GM21825 (cell line): ENCODE measurements at regions not wholly inside any gene's neighbourhood (a gene's known extent, or its start where the extent isn't known, plus 50 kb on each side); places are given as distances from the start of the nearest gene placed in this dataset.

Experiments used
- ATAC-seq: cut with Tn5 transposase; IDR thresholded peaks from one replicate; pipeline ENCODE4 v1.9.1; 2021; ENCODE audit warnings: mild to moderate bottlenecking, moderate library complexity; ENCODE audit not compliant: unreplicated experiment

GRCh38 chr5:175246889-175247520 is 197.0 kb downstream of the DRD1 start:
- no peak for ATAC-seq

- ATAC-seq = no peak
These were observed 197.6 kb downstream of the DRD1 start for GRCh38 chr5:175246242-175246888.

- ATAC-seq = no peak
These were observed 200.5 kb downstream of the DRD1 start for GRCh38 chr5:175243441-175243840.

DNA sequence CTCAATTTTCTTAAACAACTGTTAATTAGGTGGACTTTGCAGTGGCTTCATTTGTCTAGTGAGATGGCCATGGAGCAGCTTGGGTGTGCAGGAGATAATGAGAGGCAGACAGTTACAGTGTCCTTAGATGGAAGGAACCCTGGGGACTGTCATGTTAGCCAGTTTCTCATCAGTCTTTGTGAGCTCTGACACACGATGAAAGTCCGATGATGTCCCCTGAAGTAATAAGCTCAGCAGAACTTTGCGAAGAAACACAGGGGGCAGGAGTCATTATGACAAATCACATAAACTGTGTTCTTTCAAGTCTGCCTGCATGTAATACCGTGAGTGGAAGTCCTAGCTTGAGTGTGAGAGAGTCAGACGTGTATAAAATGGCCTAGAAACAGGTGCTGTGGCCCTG is 201.8 kb downstream of the DRD1 start:
- no peak for ATAC-seq

- no peak for ATAC-seq
These were observed 205.7 kb downstream of the DRD1 start for GRCh38 chr5:175238326-175238725.

DNA sequence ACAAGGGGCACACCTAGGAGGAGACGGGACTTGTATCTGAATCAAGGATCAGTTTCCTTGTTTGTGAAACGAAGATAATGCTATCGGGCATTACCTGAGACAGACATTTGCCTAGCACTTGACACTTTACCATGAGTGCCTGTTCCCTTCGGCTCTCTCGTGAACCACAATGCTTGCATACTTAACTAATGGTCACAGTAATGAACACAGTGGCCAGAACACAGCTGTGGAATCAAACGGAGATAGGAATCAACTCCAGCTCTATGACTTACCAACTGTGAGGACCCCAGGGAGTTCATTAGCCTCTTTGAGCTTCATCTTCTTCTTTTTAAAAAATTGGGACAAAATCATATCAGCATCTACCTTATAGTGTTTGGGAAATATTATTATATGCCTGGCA is 207.8 kb downstream of the DRD1 start:
- no peak for ATAC-seq

GRCh38 chr5:175235251-175235960 is 208.6 kb downstream of the DRD1 start:
- ATAC-seq = no peak

GRCh38 chr5:175230299-175230698 is 213.7 kb downstream of the DRD1 start:
- ATAC-seq = no peak

GRCh38 chr5:175226506-175226905 is 217.5 kb downstream of the DRD1 start:
- no peak for ATAC-seq

DNA sequence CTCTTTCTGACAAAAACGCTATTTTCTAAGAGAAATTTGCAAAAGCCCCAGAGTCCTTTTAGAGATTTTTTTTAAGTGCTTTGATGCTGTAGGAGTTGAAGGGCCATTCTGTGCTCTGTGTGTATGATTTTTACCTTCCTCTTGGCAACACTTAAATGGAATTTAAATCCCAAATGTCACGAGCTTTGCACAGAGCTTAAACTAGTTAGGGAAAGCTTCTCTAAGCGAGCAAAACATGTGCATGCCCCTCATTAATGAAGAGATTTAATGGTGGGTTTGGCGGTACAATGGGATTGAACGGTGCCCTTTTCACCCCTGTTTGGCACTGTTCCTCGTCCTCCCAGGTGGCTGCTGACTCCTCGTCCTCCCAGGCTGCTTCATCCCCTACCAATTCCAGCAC is 220.7 kb downstream of the DRD1 start:
- ATAC-seq = no peak

- ATAC-seq = no peak
These were observed 221.4 kb downstream of the DRD1 start for GRCh38 chr5:175222621-175223020.

GRCh38 chr5:175220549-175220948 is 223.4 kb downstream of the DRD1 start:
- ATAC-seq = no peak

DNA sequence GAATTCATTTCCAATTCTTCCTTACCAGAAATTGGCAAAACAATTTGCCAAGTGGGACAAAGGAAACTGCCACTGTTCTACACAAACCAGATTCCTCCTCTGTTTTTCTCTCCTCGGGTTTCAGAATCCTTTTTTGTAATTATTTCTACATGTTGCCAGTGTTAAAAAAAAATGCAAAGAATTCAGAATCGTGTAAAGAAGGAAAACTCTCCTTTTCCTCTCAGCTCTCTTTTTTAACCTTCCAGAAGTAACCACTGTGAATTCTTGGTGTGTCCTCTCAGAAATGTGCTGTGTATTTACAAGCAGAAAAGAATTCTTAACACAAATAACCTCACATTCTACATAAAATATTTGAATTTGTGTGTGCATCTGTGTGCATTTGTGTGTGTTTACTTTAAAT is 224.6 kb downstream of the DRD1 start:
- ATAC-seq = no peak

GRCh38 chr5:175216991-175217390 is 227.0 kb downstream of the DRD1 start:
- ATAC-seq = no peak

- no peak for ATAC-seq
These were observed 228.1 kb downstream of the DRD1 start for GRCh38 chr5:175215906-175216305.

GRCh38 chr5:175214152-175214551 is 229.8 kb downstream of the DRD1 start:
- ATAC-seq = no peak

GRCh38 chr5:175211956-175212756 is 231.8 kb downstream of the DRD1 start:
- ATAC-seq = no peak

DNA sequence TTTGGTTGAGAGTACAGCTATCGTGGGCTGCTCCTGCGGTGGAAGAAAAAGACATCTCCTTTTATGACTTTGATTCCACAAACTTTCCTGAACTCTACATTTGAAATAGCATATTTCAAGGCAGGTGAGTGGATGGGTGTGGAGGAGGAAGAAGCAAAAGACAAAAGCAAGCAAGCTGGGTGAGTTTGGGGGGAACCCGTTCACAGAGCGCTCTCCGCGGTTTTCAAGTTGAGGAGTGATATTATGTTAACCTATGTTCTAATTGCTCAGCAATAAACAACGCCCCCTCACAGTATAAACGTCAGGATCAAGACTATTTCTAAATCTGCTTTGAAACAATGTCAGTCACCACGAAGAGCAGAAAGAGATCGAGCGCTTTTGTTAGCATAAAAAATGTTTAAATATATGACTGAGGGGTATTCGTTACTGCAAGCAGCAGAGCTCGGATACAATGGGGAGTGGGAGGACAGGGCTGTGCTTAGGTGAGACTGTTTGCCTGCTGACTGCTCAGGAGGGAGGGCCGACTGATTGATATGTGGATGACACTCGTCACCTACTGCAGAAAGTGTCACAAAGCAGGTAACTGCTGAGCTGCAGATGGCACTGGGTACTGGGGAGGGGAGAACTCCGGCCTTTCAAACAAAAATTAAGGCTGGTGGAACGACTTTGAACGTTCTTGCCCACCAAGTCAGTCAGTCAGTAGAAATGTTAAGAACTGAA is 236.5 kb downstream of the DRD1 start:
- ATAC-seq = no peak

- ATAC-seq = no peak
These were observed 237.3 kb downstream of the DRD1 start for GRCh38 chr5:175206669-175207068.

DNA sequence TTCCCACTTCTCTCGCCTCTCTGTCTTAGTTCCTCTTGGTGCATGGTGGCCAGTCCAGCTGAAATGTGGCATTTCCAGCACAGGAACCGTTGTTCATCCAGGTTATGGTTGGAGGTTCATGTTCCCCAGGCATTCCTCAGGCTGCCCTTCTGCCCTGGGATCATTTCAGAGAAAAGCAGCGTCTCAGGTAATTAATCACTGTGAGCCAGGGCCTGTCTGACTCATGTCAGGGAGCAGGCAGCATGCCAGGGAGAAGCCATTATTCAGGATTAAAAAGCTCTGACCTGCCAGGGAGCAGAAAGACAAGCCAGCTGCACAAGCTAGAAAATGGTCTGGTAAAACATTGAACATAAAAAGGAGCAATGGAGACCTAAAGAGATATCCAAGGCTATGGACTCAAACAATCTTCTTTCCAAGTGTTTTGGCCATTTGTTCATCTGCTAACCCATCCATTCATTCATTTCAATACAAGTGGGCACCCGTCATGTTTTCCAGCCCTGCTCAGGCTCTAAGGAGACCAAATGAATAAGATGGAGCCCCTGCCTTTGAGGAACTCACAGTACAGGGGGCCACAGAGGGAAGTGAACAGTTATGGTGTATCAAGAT is 241.4 kb downstream of the DRD1 start:
- no peak for ATAC-seq
